H1 (cell line): ENCODE measurements at regions not wholly inside any gene's neighbourhood (a gene's known extent, or its start where the extent isn't known, plus 50 kb on each side); places are given as distances from the start of the nearest gene placed in this dataset.

Experiments used
- CTCF ChIA-PET: fragments of 300-600 bp; sonication (Branson Sonifier 250); formaldehyde crosslinking; loops from one replicate; lab custom pipeline; 2021; ENCODE audit not compliant: partially characterized antibody; lab: Charles Lee
- POLR2A ChIA-PET: fragments of 300-600 bp; sonication (Branson Sonifier 250); formaldehyde crosslinking; loops from one replicate; lab custom pipeline; 2021; ENCODE audit warnings: inconsistent platforms; ENCODE audit not compliant: partially characterized antibody; lab: Charles Lee
- DNase-seq, 2 experiments: peaks; one replicate each; pipeline versions ENCODE4 v3.0.0 to v3.0.0-alpha.2; 2010 to 2022; ENCODE audit warnings: low spot score in 2 of 2, low read depth in 1 of 2, mixed read lengths in 1 of 2
- FAIRE-seq: peaks from 2 replicates; lab custom pipeline; 2011; peaks lifted over from hg19 to GRCh38; lab: Jason Lieb, UNC
- H2AFZ ChIP-seq: 2 replicates; pipeline ENCODE4 v1.8.1; 2012; ENCODE audit warnings: low read length, inconsistent platforms
- H2AK5ac ChIP-seq: 2 replicates; pipeline ENCODE4 v1.6.1; 2013; ENCODE audit warnings: low read depth, low read length
- H2BK120ac ChIP-seq: replicated peaks from 2 replicates; pipeline ENCODE3; 2013; ENCODE audit warnings: low read depth, low read length, inconsistent platforms
- H2BK12ac ChIP-seq: 2 replicates; pipeline ENCODE4 v1.6.1; 2013; ENCODE audit warnings: low read depth, low read length
- H2BK15ac ChIP-seq: 2 replicates; pipeline ENCODE4 v1.6.1; 2013; ENCODE audit warnings: low read length
- H2BK20ac ChIP-seq: 2 replicates; pipeline ENCODE4 v1.6.1; 2013; ENCODE audit warnings: low read length
- H2BK5ac ChIP-seq: 2 replicates; pipeline ENCODE4 v1.6.1; 2013; ENCODE audit warnings: low read depth, low read length
- H3K14ac ChIP-seq: 2 replicates; pipeline ENCODE4 v1.6.1; 2013; ENCODE audit warnings: inconsistent platforms; ENCODE audit not compliant: insufficient read length
- H3K18ac ChIP-seq: 2 replicates; pipeline ENCODE4 v1.6.1; 2013; ENCODE audit warnings: low read length; ENCODE audit errors: extremely low read depth
- H3K23ac ChIP-seq: 2 replicates; pipeline ENCODE4 v1.6.1; 2013; ENCODE audit warnings: inconsistent platforms; ENCODE audit not compliant: insufficient read length
- H3K23me2 ChIP-seq: 2 replicates; pipeline ENCODE4 v1.6.1; 2013; ENCODE audit warnings: low read depth, low read length
- H3K27ac ChIP-seq: 2 replicates; pipeline ENCODE4 v1.6.1; 2011; ENCODE audit warnings: low read depth, low read length, inconsistent platforms
- H3K27me3 ChIP-seq, 4 experiments: replicated peaks in 1 of 4; 1 replicate in 1 of 4; 2 replicates in 3 of 4; pipeline versions ENCODE4 v1.6.1 to v1.8.1; 2011 to 2013; ENCODE audit warnings: low read length in 3 of 4, mild to moderate bottlenecking in 3 of 4, inconsistent platforms in 2 of 4, mixed read lengths in 2 of 4, moderate library complexity in 1 of 4; ENCODE audit not compliant: control insufficient read depth in 3 of 4, insufficient read depth in 3 of 4; ENCODE audit errors: extremely low read depth in 1 of 4
- H3K36me3 ChIP-seq, 4 experiments: 2 replicates each; pipeline versions ENCODE4 v1.6.1 to v1.8.1; 2011 to 2013; ENCODE audit warnings: mild to moderate bottlenecking in 4 of 4, low read length in 3 of 4, moderate library complexity in 2 of 4, control low read depth in 1 of 4, inconsistent platforms in 1 of 4; ENCODE audit not compliant: insufficient read depth in 4 of 4, control insufficient read depth in 2 of 4
- H3K4ac ChIP-seq: replicated peaks from 2 replicates; pipeline ENCODE3; 2013; ENCODE audit warnings: low read length, low read depth, mixed read lengths, inconsistent platforms; ENCODE audit not compliant: insufficient read length
- H3K4me1 ChIP-seq, 4 experiments: replicated peaks in 1 of 4; 1 replicate in 1 of 4; 2 replicates in 3 of 4; pipeline versions ENCODE4 v1.6.1 to v1.8.1; 2011 to 2013; ENCODE audit warnings: low read length in 3 of 4, inconsistent platforms in 2 of 4, mixed read lengths in 1 of 4; ENCODE audit not compliant: insufficient read depth in 4 of 4, control insufficient read depth in 3 of 4
- H3K4me2 ChIP-seq, 2 experiments: 2 replicates each; pipeline versions ENCODE4 v1.6.1 to v1.8.1; 2011 to 2013; ENCODE audit warnings: low read depth in 2 of 2, low read length in 2 of 2, control low read depth in 1 of 2, inconsistent platforms in 1 of 2, mild to moderate bottlenecking in 1 of 2; ENCODE audit not compliant: insufficient read depth in 1 of 2
- H3K4me3 ChIP-seq, 4 experiments: fragments of 200-600, 300-600 bp in 1 of 4; sonication (generic), shearing (Covaris generic), sonication (Bioruptor Twin) in 1 of 4; 2 replicates each; pipeline versions ENCODE4 v1.5.1 to v1.8.1; 2011 to 2016; ENCODE audit warnings: low read length in 4 of 4, low read depth in 3 of 4, control low read depth in 2 of 4, inconsistent platforms in 2 of 4, mild to moderate bottlenecking in 2 of 4, mixed read lengths in 1 of 4, moderate library complexity in 1 of 4; ENCODE audit not compliant: insufficient read depth in 2 of 4; ENCODE audit errors: extremely low read depth in 1 of 4
- H3K56ac ChIP-seq: replicated peaks from 2 replicates; pipeline ENCODE3; 2013; ENCODE audit warnings: low read depth, mild to moderate bottlenecking, mixed read lengths, low read length, inconsistent platforms; ENCODE audit not compliant: insufficient read length
- H3K79me1 ChIP-seq: 2 replicates; pipeline ENCODE4 v1.6.1; 2013; ENCODE audit warnings: low read depth, low read length, control low read depth
- H3K79me2 ChIP-seq, 2 experiments: 2 replicates each; pipeline versions ENCODE4 v1.6.1 to v1.8.1; 2012 to 2013; ENCODE audit warnings: low read length in 2 of 2, mild to moderate bottlenecking in 2 of 2, inconsistent platforms in 1 of 2; ENCODE audit not compliant: insufficient read depth in 2 of 2, control insufficient read depth in 1 of 2
- H3K9ac ChIP-seq, 4 experiments: replicated peaks in 1 of 4; 1 replicate in 1 of 4; 2 replicates in 3 of 4; pipeline versions ENCODE4 v1.6.1 to v1.8.1; 2011 to 2013; ENCODE audit warnings: low read depth in 3 of 4, low read length in 3 of 4, control low read depth in 2 of 4, mild to moderate bottlenecking in 2 of 4, moderate library complexity in 2 of 4, inconsistent platforms in 1 of 4; ENCODE audit errors: extremely low read depth in 1 of 4
- H3K9me3 ChIP-seq, 2 experiments: 2 replicates each; pipeline versions ENCODE4 v1.6.1 to v1.8.1; 2012 to 2013; ENCODE audit warnings: mild to moderate bottlenecking in 2 of 2, moderate library complexity in 2 of 2, control low read depth in 1 of 2, inconsistent platforms in 1 of 2, low read depth in 1 of 2, low read length in 1 of 2, mixed read lengths in 1 of 2; ENCODE audit not compliant: insufficient read depth in 2 of 2
- H4K20me1 ChIP-seq, 2 experiments: replicated peaks in 1 of 2; 2 replicates each; pipeline versions ENCODE3 to v1.8.1; 2011 to 2013; ENCODE audit warnings: inconsistent platforms in 2 of 2, low read length in 2 of 2, mild to moderate bottlenecking in 1 of 2; ENCODE audit not compliant: insufficient read depth in 2 of 2, control insufficient read depth in 1 of 2
- H4K5ac ChIP-seq: 2 replicates; pipeline ENCODE4 v1.6.1; 2013; ENCODE audit warnings: low read length, low read depth, mixed read lengths, inconsistent platforms; ENCODE audit not compliant: insufficient read length
- H4K8ac ChIP-seq: 2 replicates; pipeline ENCODE4 v1.8.0; 2013; ENCODE audit warnings: mild to moderate bottlenecking, moderate library complexity, low read length, inconsistent platforms; ENCODE audit not compliant: insufficient read depth; ENCODE audit errors: extremely low read depth
- H4K91ac ChIP-seq: replicated peaks from 2 replicates; pipeline ENCODE3; 2013; ENCODE audit warnings: low read length, mixed read lengths, inconsistent platforms; ENCODE audit not compliant: insufficient read length
- ASH2L ChIP-seq: fragments of 200-600, 300-600 bp; sonication (generic); IDR thresholded peaks from one replicate; pipeline ENCODE4 v1.7.1; 2017; ENCODE audit warnings: low read length
- BACH1 ChIP-seq: IDR thresholded peaks from 2 replicates; pipeline ENCODE4 v1.6.1; 2012; ENCODE audit warnings: low read length, improper control_type of control experiment
- EP300 ChIP-seq, 2 experiments: IDR thresholded peaks; 1 replicate in 1 of 2; 2 replicates in 1 of 2; pipeline ENCODE4 v1.6.1; 2011 to 2012; ENCODE audit warnings: low read depth in 2 of 2, low read length in 2 of 2, mild to moderate bottlenecking in 2 of 2, borderline replicate concordance in 1 of 2, inconsistent platforms in 1 of 2, moderate library complexity in 1 of 2
- POLR2AphosphoS5 ChIP-seq: IDR thresholded peaks from 2 replicates; pipeline ENCODE4 v1.6.1; 2011; ENCODE audit warnings: low read depth, low read length
- RXRA ChIP-seq: IDR thresholded peaks from 2 replicates; pipeline ENCODE4 v1.6.1; 2011; ENCODE audit warnings: low read depth, mild to moderate bottlenecking, low read length, moderate library complexity; ENCODE audit not compliant: insufficient read depth
- SP1 ChIP-seq: IDR thresholded peaks from 2 replicates; pipeline ENCODE4 v1.6.1; 2011; ENCODE audit warnings: low read depth, low read length
- SUZ12 ChIP-seq: fragments of 200-600 bp; sonication (generic); IDR thresholded peaks from 2 replicates; pipeline ENCODE4 v1.6.1; 2012; ENCODE audit warnings: mild to moderate bottlenecking, inconsistent platforms, low read length, moderate library complexity, mixed read lengths
- TBP ChIP-seq: IDR thresholded peaks from 2 replicates; pipeline ENCODE4 v1.6.1; 2011; ENCODE audit warnings: low read depth, low read length, improper control_type of control experiment
- WGBS, 2 experiments: shearing (Covaris generic) in 1 of 2; methylation state at CpG; one replicate each; pipeline versions ENCODE4 v1.1.6 to v1.1.7; 2013 to 2015; ENCODE audit warnings: low lambda C conversion rate in 2 of 2, mixed read lengths in 2 of 2, inconsistent platforms in 1 of 2, low coverage in 1 of 2, missing lambda C conversion rate in 1 of 2; ENCODE audit not compliant: insufficient replicate concordance in 2 of 2, insufficient coverage in 1 of 2, insufficient read length in 1 of 2; ENCODE audit errors: extremely low coverage in 1 of 2, missing lambda C conversion rate in 1 of 2; 5-methylcytosine and 5-hydroxymethylcytosine counted together
- TF ChIP-seq, protein P1 (sequence below), 3 experiments: IDR thresholded peaks; 1 replicate in 2 of 3; 2 replicates in 1 of 3; pipeline versions ENCODE4 v1.5.1 to v1.6.1; 2011; ENCODE audit warnings: low read length in 3 of 3, mild to moderate bottlenecking in 3 of 3, inconsistent platforms in 2 of 3, low read depth in 1 of 3, moderate library complexity in 1 of 3; ENCODE audit not compliant: insufficient read depth in 1 of 3; ENCODE audit errors: control extremely low read depth in 1 of 3
- TF ChIP-seq, protein P2 (sequence below): IDR thresholded peaks from 2 replicates; pipeline ENCODE4 v1.6.1; 2012; ENCODE audit warnings: low read length, inconsistent platforms

DNA sequence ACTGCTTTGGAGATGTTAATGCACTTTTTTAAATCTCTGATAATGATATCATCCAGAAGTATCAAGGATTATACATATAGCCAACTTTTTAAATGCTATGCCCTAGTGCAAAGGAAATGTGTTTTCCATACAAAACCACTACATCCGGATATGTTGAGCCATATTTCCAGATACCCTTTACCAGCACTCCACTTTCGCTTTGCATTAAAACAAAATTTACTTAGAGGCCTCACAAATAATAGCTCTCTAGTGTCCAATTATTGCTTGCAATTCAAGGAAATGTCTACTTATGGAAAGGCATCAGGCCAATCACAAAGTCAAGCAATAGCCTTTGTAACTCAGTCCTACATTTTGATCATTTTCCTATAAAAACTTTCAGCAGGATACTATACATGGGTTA lies 1072.8 kb upstream of the INTU start:
- Histone ChIP-seq H3K4me2 (no peak overlapping the region), H4K91ac (no peak overlapping the region), H3K56ac (no peak overlapping the region), H2BK12ac (no peak overlapping the region), H3K18ac (no peak overlapping the region), H2BK15ac (no peak overlapping the region), H2AK5ac (no peak overlapping the region), H3K27me3 (no peaks in the 10 kb centered on the region), H3K4me1 (no peaks in the 10 kb centered on the region), H2BK20ac (no peak overlapping the region), H3K23ac (no peak overlapping the region), H3K9ac (no peak overlapping the region), H3K23me2 (no peaks in the 10 kb centered on the region), H3K14ac (no peak overlapping the region), H3K79me2 (no peaks in the 10 kb centered on the region), H3K9me3 (no peaks in the 10 kb centered on the region; a peak in 1 of 4 replicates), H4K8ac (no peak overlapping the region), H3K36me3 (no peaks in the 10 kb centered on the region), H2AFZ (no peak overlapping the region), H2BK120ac (no peak overlapping the region), H3K79me1 (no peaks in the 10 kb centered on the region), H3K4ac (no peak overlapping the region), H2BK5ac (no peak overlapping the region), H3K27ac (no peak overlapping the region), H3K4me3 (no peak overlapping the region), H4K5ac (no peak overlapping the region), H4K20me1 (no peaks in the 10 kb centered on the region)
- 50% methylated on average over 2 of the region's 2 CpGs; no CpG with 5 or more reads in 1 of the 2 experiments for WGBS, 2 experiments
- CTCF ChIA-PET = interaction anchor here (1.0 kb wide), 1 partner anchor 343 kb away, joined by 3 read pairs; no protein-coding TSS in a partner anchor
- POLR2A ChIA-PET = no interaction called here
- DNase-seq = no peak
- no peak for FAIRE-seq
- TF ChIP-seq BACH1 = no peak
- no peak for TF ChIP-seq RXRA
- TF ChIP-seq, protein P1, sequence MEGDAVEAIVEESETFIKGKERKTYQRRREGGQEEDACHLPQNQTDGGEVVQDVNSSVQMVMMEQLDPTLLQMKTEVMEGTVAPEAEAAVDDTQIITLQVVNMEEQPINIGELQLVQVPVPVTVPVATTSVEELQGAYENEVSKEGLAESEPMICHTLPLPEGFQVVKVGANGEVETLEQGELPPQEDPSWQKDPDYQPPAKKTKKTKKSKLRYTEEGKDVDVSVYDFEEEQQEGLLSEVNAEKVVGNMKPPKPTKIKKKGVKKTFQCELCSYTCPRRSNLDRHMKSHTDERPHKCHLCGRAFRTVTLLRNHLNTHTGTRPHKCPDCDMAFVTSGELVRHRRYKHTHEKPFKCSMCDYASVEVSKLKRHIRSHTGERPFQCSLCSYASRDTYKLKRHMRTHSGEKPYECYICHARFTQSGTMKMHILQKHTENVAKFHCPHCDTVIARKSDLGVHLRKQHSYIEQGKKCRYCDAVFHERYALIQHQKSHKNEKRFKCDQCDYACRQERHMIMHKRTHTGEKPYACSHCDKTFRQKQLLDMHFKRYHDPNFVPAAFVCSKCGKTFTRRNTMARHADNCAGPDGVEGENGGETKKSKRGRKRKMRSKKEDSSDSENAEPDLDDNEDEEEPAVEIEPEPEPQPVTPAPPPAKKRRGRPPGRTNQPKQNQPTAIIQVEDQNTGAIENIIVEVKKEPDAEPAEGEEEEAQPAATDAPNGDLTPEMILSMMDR (IDR thresholded peaks at IDR 0.05; ENCODE audit: control extremely low read depth in 1 of 3, insufficient read depth in 1 of 3, low read depth in 1 of 3, low read length in 3 of 3) = no peak
- TF ChIP-seq SUZ12 = no peak
- TF ChIP-seq SP1 = no peak
- no peak for TF ChIP-seq ASH2L
- no peak for TF ChIP-seq POLR2AphosphoS5
- TF ChIP-seq, protein P2, sequence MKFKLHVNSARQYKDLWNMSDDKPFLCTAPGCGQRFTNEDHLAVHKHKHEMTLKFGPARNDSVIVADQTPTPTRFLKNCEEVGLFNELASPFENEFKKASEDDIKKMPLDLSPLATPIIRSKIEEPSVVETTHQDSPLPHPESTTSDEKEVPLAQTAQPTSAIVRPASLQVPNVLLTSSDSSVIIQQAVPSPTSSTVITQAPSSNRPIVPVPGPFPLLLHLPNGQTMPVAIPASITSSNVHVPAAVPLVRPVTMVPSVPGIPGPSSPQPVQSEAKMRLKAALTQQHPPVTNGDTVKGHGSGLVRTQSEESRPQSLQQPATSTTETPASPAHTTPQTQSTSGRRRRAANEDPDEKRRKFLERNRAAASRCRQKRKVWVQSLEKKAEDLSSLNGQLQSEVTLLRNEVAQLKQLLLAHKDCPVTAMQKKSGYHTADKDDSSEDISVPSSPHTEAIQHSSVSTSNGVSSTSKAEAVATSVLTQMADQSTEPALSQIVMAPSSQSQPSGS = no peak
- TF ChIP-seq TBP = no peak
- no peak for TF ChIP-seq EP300 (IDR thresholded peaks at IDR 0.05; ENCODE audit: borderline replicate concordance in 1 of 2, low read depth in 2 of 2, low read length in 2 of 2)
